Dermis blood vessel endothelial cell (primary cell): ENCODE measurements at regions not wholly inside any gene's neighbourhood (a gene's known extent, or its start where the extent isn't known, plus 50 kb on each side); places are given as distances from the start of the nearest gene placed in this dataset.
"Not testable (repeated sequence)": the region's sequence is repeated elsewhere in the genome, so short reads cannot be mapped to it uniquely, and the experiment has no call there.

ENCODE experiments used
- DNase-seq: peaks from one replicate; pipeline ENCODE4 v3.0.0; 2010

- no peak for DNase-seq
These were observed 227.0 kb upstream of the B3GALT2 start for GRCh38 chr1:193413376-193413775.

- DNase-seq: no peak
These were observed 226.3 kb upstream of the B3GALT2 start for GRCh38 chr1:193412748-193413147.

GRCh38 chr1:193411714-193412113 lies 225.3 kb upstream of the B3GALT2 start:
- no peak for DNase-seq

DNA sequence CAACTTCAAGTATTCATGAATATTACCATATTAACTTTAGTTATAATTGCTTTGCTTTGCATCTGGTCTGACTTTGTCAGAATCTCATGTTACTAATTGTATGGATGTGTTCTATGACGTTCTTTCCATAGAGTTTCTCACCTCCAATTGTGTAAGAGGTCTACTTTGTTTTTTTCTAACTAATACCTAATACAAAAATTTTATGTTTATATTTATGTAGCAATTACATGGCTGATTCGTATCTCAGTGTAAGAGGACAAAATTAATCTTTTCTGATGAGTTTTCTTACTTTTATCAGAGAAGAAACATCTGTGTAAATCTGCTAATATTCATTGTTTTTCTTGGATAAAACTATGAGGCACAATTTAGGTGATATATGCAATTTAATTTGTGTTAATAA lies 224.8 kb upstream of the B3GALT2 start:
- no peak for DNase-seq

GRCh38 chr1:193408782-193409293 lies 222.4 kb upstream of the B3GALT2 start:
- peak; percentile 29 for DNase-seq

- peak; percentile 63 for DNase-seq
These were observed 220.5 kb upstream of the B3GALT2 start for GRCh38 chr1:193406901-193407300.

DNA sequence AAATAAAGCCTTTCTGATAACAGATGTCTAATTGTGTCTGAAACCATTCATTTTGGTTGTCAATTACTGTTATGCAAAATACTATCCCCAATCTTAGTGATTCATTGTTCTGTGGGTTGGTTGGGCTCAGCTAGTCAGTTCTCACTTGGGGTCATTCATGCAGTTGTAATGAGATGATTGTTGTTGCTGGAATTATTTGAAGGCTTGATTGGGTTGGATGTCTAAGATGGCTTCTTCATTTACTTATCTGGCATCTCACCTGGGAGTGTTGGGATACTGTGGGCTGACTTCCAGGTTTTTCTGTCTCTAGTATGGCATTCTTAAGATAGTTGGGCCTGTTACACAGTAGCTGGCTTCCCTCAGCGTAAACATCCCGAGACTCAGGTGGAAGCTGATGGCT lies 217.8 kb upstream of the B3GALT2 start:
- no peak for DNase-seq

DNA sequence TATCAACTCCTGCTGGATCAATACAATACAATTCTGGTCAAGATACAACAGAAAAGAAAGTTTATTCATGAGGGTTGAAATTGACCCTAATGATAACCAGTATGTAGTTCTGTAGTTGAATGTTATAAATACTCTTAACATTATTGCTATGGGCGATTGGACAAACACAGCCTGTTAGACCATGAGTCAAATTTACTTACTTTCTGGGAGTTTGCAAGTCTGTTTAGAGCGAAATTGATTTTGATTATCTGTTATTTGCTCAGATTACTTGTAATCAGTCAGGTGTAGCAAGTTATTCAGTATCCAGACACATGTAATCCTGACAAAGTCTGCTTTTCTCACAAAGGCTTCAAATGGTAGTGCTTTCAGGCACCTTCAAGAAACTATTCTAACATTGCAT lies 216.6 kb upstream of the B3GALT2 start:
- DNase-seq: no peak

GRCh38 chr1:193402037-193402436 lies 215.6 kb upstream of the B3GALT2 start:
- DNase-seq: no peak

GRCh38 chr1:193394336-193394735 lies 207.9 kb upstream of the B3GALT2 start:
- no peak for DNase-seq

- no peak for DNase-seq
These were observed 206.3 kb upstream of the B3GALT2 start for GRCh38 chr1:193392686-193393085.

- DNase-seq: no peak
These were observed 202.3 kb upstream of the B3GALT2 start for GRCh38 chr1:193388683-193389082.

DNA sequence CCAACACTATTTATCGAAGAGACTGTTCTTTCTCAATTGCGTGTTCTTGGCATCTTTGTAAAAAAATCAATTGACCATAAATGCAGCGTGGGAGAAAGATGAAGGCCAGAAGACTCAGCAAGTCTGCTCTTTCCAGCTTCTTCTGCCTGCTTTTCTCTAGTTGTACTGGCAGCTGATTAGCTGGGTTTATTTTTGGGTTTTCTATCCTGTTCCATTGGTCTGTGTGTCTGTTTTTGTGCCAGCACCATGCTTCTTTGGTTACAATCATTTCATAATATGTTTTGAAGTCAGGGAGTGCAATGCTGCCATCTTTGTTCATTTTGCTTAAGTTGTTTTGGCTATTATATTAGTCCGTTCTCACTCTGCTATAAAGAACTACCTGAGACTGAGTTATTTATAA lies 201.8 kb upstream of the B3GALT2 start:
- no peak for DNase-seq

GRCh38 chr1:193387406-193387805 lies 201.0 kb upstream of the B3GALT2 start:
- no peak for DNase-seq

GRCh38 chr1:193378451-193378850 lies 192.0 kb upstream of the B3GALT2 start:
- not testable (repeated sequence) for DNase-seq

DNA sequence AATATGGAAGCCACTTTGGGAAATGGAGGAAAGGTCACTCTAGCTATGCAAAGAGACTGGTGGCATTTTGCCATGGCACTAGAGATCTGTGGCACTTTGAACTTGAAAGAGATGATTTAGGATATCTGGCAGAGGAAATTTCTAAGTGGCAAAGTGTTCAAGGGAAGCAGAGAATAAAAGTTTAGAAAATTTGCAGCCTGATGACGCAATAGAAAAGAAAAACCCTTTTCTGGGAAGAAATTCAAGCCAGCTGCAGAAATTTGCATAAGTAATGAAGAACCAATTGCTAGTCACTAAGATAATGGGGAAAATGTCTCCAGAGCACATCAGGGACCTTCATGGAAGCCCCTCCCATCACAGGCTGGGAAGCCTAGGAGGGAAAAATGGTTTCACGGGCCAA lies 191.1 kb upstream of the B3GALT2 start:
- DNase-seq: no peak

- DNase-seq: no peak
These were observed 186.1 kb upstream of the B3GALT2 start for GRCh38 chr1:193372553-193372952.

GRCh38 chr1:193368302-193368701 lies 181.9 kb upstream of the B3GALT2 start:
- DNase-seq: no peak

GRCh38 chr1:193367863-193368262 lies 181.4 kb upstream of the B3GALT2 start:
- no peak for DNase-seq

DNA sequence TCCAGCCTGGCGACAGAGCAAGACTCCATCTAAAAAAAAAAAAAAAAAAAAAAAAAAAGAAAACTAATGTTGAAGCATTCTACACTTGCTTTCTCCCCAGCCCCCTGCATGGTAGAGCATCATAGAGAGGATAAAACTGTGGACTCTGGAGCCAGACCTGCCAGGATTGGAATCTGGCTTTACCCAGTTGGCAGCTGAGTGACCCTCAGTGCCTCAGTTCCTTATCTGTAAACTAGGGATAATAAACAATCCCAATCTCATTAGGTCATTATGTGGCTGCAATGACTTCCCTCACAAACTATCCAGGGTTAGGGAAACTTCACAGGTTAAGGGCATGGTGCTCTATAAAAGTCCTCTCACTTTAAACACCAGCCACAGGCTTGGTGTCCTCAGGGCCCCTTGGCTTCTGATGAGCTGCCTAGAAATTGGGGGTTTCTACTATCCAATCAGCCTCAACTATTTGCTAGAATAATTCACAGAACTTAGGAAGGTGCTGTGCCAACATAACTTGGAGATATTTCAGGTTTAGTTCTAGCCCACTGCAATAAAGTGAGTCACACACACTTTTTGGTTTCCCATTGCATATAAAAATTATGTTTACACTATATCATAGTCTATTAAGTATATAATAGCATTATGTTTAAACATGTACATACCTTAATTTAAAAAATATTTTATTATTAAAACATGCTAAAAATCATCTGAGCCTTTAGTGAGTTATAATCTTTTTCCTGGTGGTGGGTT lies 180.5 kb upstream of the B3GALT2 start:
- no peak for DNase-seq

GRCh38 chr1:193365966-193366365 lies 179.6 kb upstream of the B3GALT2 start:
- no peak for DNase-seq

GRCh38 chr1:193359631-193360030 lies 173.2 kb upstream of the B3GALT2 start:
- DNase-seq: no peak

DNA sequence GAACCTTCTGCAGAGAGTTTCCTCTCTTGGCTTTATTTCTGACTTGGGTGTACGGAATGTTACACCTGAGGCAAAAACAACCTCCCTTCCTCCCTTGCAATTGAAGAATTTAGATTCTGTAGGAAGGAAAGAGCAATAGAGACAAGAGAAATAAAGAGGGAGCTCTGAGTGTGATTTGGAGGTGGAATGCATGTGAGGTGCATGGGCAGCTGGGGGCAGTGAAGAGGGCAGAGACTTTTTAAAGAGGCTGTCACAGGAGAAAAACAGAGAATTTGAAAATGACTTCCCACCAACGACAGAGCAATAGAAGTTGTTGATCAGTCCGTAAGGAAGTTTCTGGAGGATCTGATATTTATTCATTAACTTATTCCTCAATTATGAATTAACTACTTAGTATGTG lies 172.0 kb upstream of the B3GALT2 start:
- DNase-seq: no peak

- DNase-seq: no peak
These were observed 169.8 kb upstream of the B3GALT2 start for GRCh38 chr1:193356249-193356648.

DNA sequence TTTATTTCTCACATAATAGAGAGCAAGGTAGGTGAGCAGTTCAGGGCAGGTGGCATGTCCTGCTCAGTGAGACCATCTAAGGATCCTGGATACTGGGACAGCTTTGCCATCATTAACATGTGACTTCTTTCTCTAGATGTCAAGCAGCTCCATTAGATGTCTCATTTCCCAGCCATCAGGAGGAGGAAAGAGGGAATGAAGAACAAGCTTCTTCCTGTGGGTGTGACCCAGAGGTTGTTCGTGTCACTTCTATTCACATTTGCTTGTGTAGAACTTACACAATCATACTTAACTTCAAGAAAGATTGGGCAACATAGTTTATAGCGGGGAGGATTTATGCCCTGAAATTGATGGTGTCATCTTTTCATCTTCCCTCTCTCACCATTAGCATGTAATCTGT lies 169.2 kb upstream of the B3GALT2 start:
- no peak for DNase-seq
